ENCODE measurements at regions not wholly inside any gene's neighbourhood (a gene's known extent, or its start where the extent isn't known, plus 50 kb on each side); places are given as distances from the start of the nearest gene placed in this dataset.
"Not testable (repeated sequence)": the region's sequence is repeated elsewhere in the genome, so short reads cannot be mapped to it uniquely, and the experiment has no call there.

DNA sequence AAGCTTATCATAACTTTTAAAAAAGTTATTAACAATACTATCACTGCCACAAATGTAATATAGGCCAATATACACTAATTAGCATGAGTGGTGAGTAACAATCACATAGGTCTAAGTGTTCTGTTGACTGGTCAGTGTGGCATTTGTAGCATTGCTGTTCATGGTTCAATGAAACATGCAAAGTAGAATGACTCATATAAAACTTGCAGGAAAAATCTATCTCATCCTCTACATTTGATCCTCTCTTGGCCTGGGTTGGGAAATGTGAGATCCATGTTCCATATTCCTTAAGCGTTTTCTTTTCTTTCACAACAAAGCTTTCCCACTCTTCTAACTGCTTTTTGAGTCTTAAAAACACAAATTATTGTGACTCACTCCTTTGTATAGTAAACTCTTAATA is 1418.7 kb downstream of the FSTL5 start:
- ATAC-seq (no peak), DNase-seq (no peak)
- Histone ChIP-seq H3K4me3 (no peak overlapping the region), H3K4me1 (ENCODE audit: low read depth) (no peaks in the 10 kb centered on the region), H3K36me3 (ENCODE audit: low read depth) (no peaks in the 10 kb centered on the region), H3K9me3 (no peaks in the 10 kb centered on the region)
- TF ChIP-seq, protein P1, sequence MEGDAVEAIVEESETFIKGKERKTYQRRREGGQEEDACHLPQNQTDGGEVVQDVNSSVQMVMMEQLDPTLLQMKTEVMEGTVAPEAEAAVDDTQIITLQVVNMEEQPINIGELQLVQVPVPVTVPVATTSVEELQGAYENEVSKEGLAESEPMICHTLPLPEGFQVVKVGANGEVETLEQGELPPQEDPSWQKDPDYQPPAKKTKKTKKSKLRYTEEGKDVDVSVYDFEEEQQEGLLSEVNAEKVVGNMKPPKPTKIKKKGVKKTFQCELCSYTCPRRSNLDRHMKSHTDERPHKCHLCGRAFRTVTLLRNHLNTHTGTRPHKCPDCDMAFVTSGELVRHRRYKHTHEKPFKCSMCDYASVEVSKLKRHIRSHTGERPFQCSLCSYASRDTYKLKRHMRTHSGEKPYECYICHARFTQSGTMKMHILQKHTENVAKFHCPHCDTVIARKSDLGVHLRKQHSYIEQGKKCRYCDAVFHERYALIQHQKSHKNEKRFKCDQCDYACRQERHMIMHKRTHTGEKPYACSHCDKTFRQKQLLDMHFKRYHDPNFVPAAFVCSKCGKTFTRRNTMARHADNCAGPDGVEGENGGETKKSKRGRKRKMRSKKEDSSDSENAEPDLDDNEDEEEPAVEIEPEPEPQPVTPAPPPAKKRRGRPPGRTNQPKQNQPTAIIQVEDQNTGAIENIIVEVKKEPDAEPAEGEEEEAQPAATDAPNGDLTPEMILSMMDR (IDR thresholded peaks at IDR 0.05) = no peak
- intact Hi-C loops (cut with DNase I, micrococcal nuclease) = no loop called here

DNA sequence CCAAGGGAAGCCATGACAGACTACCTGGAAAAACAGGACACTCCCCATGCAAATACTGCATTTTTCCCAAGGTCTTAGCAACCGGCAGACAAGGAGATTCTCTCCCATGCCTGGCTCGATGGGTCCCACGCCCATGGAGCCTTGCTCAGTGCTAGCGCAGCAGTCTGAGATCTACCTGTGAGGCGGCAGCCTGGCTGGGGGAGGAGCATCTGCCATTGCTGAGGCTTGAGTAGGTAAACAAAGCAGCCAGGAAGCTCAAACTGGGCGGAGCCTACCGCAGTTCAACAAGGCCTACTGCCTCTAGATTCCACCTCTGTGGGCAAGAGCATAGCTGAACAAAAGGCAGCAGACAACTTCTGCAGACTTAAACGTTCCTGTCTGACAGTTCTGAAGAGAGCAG is 1417.2 kb downstream of the FSTL5 start:
- ATAC-seq; H3K36me3 ChIP-seq (ENCODE audit: low read depth); intact Hi-C loops (cut with DNase I, micrococcal nuclease); H3K9me3 ChIP-seq; DNase-seq; H3K4me1 ChIP-seq (ENCODE audit: low read depth); H3K4me3 ChIP-seq: not testable (repeated sequence)

DNA sequence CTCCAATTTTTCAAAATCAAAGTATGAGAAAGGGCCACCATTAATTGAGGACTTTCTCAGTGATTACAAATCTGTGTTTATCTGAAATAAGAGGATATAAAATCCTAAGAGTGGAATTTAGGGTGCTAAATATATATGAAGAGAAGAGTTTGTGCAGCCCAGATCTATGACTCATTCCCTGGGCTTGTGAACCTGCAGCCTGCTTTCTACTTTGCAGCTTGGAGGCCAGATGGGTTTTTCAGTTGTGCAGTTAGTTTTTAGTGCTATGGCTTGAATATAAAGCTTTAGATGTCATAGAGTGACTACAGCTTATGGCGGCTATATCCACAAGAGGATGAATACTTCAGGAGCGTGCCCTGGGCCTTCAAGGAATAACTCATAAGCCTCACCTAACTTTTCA is 1391.1 kb downstream of the FSTL5 start:
- no peaks in the 10 kb centered on the region for H3K4me1 ChIP-seq (ENCODE audit: low read depth)
- H3K4me3 ChIP-seq = no peak overlapping the region
- ATAC-seq (no peak), DNase-seq (no peak)
- TF ChIP-seq, protein P1 (IDR thresholded peaks at IDR 0.05) = no peak
- H3K36me3 ChIP-seq (ENCODE audit: low read depth) = no peaks in the 10 kb centered on the region
- intact Hi-C loops (cut with DNase I, micrococcal nuclease) = no loop called here
- no peaks in the 10 kb centered on the region for H3K9me3 ChIP-seq

DNA sequence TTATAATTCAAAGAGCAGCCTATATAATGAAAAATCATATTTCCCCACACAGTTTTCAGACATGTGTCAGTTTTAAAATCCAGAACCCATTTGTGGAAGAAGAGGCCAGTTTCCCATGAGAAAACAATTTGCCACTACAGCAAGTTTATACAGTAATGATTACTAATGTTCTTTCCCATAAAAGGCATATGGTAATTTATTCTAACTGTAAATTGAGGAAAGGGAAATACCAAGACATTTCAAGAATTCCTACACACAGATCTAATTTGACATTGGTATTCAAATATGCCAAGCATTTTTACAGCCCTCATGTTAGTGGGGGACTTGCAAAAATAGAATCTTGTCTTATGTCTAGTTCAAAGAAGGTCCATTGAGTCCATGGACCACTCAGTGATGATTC is 1368.6 kb downstream of the FSTL5 start:
- no peak for ATAC-seq

DNA sequence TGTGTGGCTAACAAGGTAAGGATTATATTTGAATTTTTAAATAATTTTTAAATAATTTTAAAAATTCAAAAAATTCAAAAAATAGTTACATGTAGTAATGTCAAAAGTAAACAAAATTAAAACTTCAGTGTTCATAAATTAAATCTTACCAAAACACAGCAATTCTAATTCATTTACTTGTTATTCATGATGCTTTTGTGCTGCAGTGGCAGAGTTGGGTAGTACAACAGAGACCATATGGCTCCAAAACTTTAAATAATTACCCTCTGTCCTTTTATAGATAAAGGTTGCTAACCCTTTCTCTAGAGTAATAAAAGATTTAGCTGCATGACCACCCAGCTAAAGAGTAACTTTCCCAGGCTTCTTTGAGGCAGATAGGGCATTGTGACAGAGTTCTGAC is 1355.6 kb downstream of the FSTL5 start:
- H3K9me3 ChIP-seq = no peaks in the 10 kb centered on the region
- TF ChIP-seq, protein P1 (IDR thresholded peaks at IDR 0.05) = no peak
- no peak overlapping the region for H3K4me3 ChIP-seq
- H3K4me1 ChIP-seq (ENCODE audit: low read depth) = no peaks in the 10 kb centered on the region
- ATAC-seq = no peak
- DNase-seq = no peak
- intact Hi-C loops (cut with DNase I, micrococcal nuclease) = no loop called here
- no peaks in the 10 kb centered on the region for H3K36me3 ChIP-seq (ENCODE audit: low read depth)

More for the DNA sequence above, 1368.6 kb downstream of the FSTL5 start:
- Histone ChIP-seq H3K9me3 (peaks cover 16% of the 10 kb centered on the region), H3K4me1 (ENCODE audit: low read depth) (no peaks in the 10 kb centered on the region), H3K36me3 (ENCODE audit: low read depth) (no peaks in the 10 kb centered on the region), H3K4me3 (no peak overlapping the region)
- TF ChIP-seq, protein P1 (IDR thresholded peaks at IDR 0.05) = no peak
- DNase-seq = no peak
- intact Hi-C loops (cut with DNase I, micrococcal nuclease) = no loop called here

DNA sequence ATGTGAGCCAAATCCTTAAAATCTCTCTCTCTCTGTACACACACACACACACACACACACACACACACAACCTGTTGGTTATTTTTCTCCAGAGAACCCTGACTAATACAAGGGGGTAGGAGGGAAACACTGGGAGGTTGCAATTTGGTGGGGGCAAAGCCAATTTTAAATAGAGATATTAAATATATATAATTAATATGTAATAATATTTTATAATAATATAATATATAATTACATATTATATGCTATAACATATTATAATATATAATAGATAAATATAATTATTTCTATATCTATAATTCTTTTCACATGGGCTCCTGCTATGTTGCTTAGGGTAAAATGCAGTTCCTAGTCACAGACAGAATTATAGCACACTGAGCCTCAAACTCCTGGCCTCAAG is 1354.2 kb downstream of the FSTL5 start:
- ATAC-seq = no peak
- DNase-seq = no peak
- Histone ChIP-seq H3K4me1 (ENCODE audit: low read depth) (no peaks in the 10 kb centered on the region), H3K36me3 (ENCODE audit: low read depth) (no peaks in the 10 kb centered on the region), H3K9me3 (no peaks in the 10 kb centered on the region), H3K4me3 (no peak overlapping the region)
- intact Hi-C loops (cut with DNase I, micrococcal nuclease) = no loop called here
- TF ChIP-seq, protein P1 (IDR thresholded peaks at IDR 0.05) = no peak

All from mucosa of descending colon (tissue), 3 donors.